Stomach (tissue), 8 donors: ENCODE measurements at regions not wholly inside any gene's neighbourhood (a gene's known extent, or its start where the extent isn't known, plus 50 kb on each side); places are given as distances from the start of the nearest gene placed in this dataset.
A peak's percentile ranks its signal among the peaks of the same experiment; 100 is the strongest.

ENCODE experiments used
- DNase-seq, 2 donors: peaks; one replicate each; pipeline versions ENCODE4 v3.0.0 to v3.0.0-alpha.2; 2013 to 2019
- H3K27ac ChIP-seq, 5 donors: fragments of 200-600 bp in 4 of 5; sonication (generic) in 4 of 5; one replicate each; pipeline ENCODE4 v1.5.1; 2013 to 2019; ENCODE audit warnings: mild to moderate bottlenecking in 1 of 5, moderate library complexity in 1 of 5
- H3K27me3 ChIP-seq, 3 donors: fragments of 200-600 bp; sonication (generic); one replicate each; pipeline ENCODE4 v1.5.1; 2017 to 2019; ENCODE audit warnings: mixed run types in 1 of 3
- H3K36me3 ChIP-seq, 4 donors: fragments of 200-600 bp; sonication (generic); 1 replicate in 3 of 4; 2 replicates in 1 of 4; pipeline ENCODE4 v1.5.1; 2016 to 2019
- H3K4me1 ChIP-seq, 4 donors: fragments of 200-600 bp; sonication (generic); one replicate each; pipeline ENCODE4 v1.5.1; 2016 to 2019
- H3K4me3 ChIP-seq, 4 donors: fragments of 200-600 bp; sonication (generic) in 3 of 4; one replicate each; pipeline ENCODE4 v1.5.1; 2016 to 2019; ENCODE audit warnings: mild to moderate bottlenecking in 1 of 4
- H3K9me3 ChIP-seq, 4 donors: fragments of 200-600 bp; sonication (generic); one replicate each; pipeline ENCODE4 v1.5.1; 2016 to 2019
- CTCF ChIP-seq, 7 experiments: fragments of 450-650 bp in 4 of 7; fragments of 200-600 bp in 3 of 7; sonication (generic) in 3 of 7; IDR thresholded peaks; one replicate each; pipeline ENCODE4 v1.5.1; 2016 to 2019; ENCODE audit warnings: antibody characterized with exemption in 7 of 7, control low read depth in 2 of 7, mild to moderate bottlenecking in 1 of 7
- EP300 ChIP-seq: sonication (generic); formaldehyde crosslinking; IDR thresholded peaks from one replicate; pipeline ENCODE4 v1.6.1; 2017; ENCODE audit warnings: antibody characterized with exemption
- POLR2A ChIP-seq, 4 donors: fragments of 450-650 bp; IDR thresholded peaks; one replicate each; pipeline ENCODE4 v1.6.1; 2016; ENCODE audit warnings: antibody characterized with exemption in 4 of 4, control low read depth in 2 of 4, mild to moderate bottlenecking in 1 of 4, moderate library complexity in 1 of 4
- POLR2AphosphoS5 ChIP-seq, 3 donors: sonication (generic); formaldehyde crosslinking; IDR thresholded peaks; one replicate each; pipeline ENCODE4 v1.6.1; 2016; ENCODE audit warnings: antibody characterized with exemption in 3 of 3
- WGBS, 5 donors: extraction: QIAGEN DNeasy Blood & Tissue Kit in 3 of 5; methylation state at CpG; one replicate each; pipeline versions ENCODE4 v1.1.5 to v1.1.7; 2013 to 2018; 5-methylcytosine and 5-hydroxymethylcytosine counted together
- intact Hi-C: fragments of 100-400 bp; cut with DNase I; formaldehyde crosslinking; loops from one replicate; pipeline ENCODE4 v1.15.1; 2023; ENCODE audit warnings: low total_unique reads
- donor health status: healthy with polysubstance abuse.
- donor health status: Bipolar disorder and iron deficiency.
- donor health status: healthy.

GRCh38 chr19:28864024-28864503 lies 348.9 kb downstream of the UQCRFS1 start:
- WGBS, 5 donors, result 38 to 61% (median 57%) methylated on average over 3 to 8 of the region's 8 CpGs
- peaks cover 0 to 36% (median 0%) of the 10 kb centered on the region in 3 donors for H3K27me3 ChIP-seq
- no peaks in the 10 kb centered on the region for H3K9me3 ChIP-seq
- intact Hi-C loops, result no loop called here
- H3K4me3 ChIP-seq, result no peak overlapping the region
- peak overlapping the region in 1 of 5 donors; percentile 37 for H3K27ac ChIP-seq
- TF ChIP-seq CTCF (IDR thresholded peaks at IDR 0.05), result no peak
- no peak for DNase-seq
- H3K36me3 ChIP-seq, result no peaks in the 10 kb centered on the region
- H3K4me1 ChIP-seq, result peaks cover 11 to 35% (median 27%) of the 10 kb centered on the region in 4 donors

GRCh38 chr19:28862238-28862637 lies 350.7 kb downstream of the UQCRFS1 start:
- Histone ChIP-seq H3K4me3 (no peak overlapping the region), H3K27ac (no peak overlapping the region), H3K36me3 (no peaks in the 10 kb centered on the region), H3K4me1 (peaks cover 11 to 35% (median 27%) of the 10 kb centered on the region in 4 donors), H3K27me3 (peaks cover 0 to 43% (median 4%) of the 10 kb centered on the region in 3 donors), H3K9me3 (no peaks in the 10 kb centered on the region)
- WGBS, 5 donors, result 32 to 44% (median 37%) methylated on average over 3 of the region's 3 CpGs
- no peak for DNase-seq
- TF ChIP-seq CTCF (IDR thresholded peaks at IDR 0.05), result no peak
- no peak for TF ChIP-seq EP300
- no peak for TF ChIP-seq POLR2A (IDR thresholded peaks at IDR 0.05)
- no peak for TF ChIP-seq POLR2AphosphoS5 (IDR thresholded peaks at IDR 0.05)
- intact Hi-C loops, result no loop called here

GRCh38 chr19:28859811-28860210 lies 353.1 kb downstream of the UQCRFS1 start:
- Histone ChIP-seq H3K9me3 (peaks cover 0 to 2% (median under 1%) of the 10 kb centered on the region in 4 donors), H3K4me1 (peaks cover 7 to 30% (median 23%) of the 10 kb centered on the region in 4 donors), H3K27me3 (peaks cover 0 to 38% (median 4%) of the 10 kb centered on the region in 3 donors), H3K4me3 (no peak overlapping the region), H3K36me3 (no peaks in the 10 kb centered on the region), H3K27ac (no peak overlapping the region)
- intact Hi-C loops, result no loop called here
- WGBS, 5 donors, result 44 to 55% (median 52%) methylated on average over 6 of the region's 6 CpGs
- no peak for TF ChIP-seq EP300
- TF ChIP-seq CTCF (IDR thresholded peaks at IDR 0.05), result no peak
- TF ChIP-seq POLR2A (IDR thresholded peaks at IDR 0.05), result no peak
- no peak for TF ChIP-seq POLR2AphosphoS5 (IDR thresholded peaks at IDR 0.05)
- no peak for DNase-seq

- Histone ChIP-seq H3K4me3 (no peak overlapping the region), H3K36me3 (no peaks in the 10 kb centered on the region), H3K27ac (no peak overlapping the region), H3K4me1 (peaks cover 0 to 21% (median 16%) of the 10 kb centered on the region in 4 donors), H3K9me3 (peaks cover 0 to 10% (median 9%) of the 10 kb centered on the region in 4 donors), H3K27me3 (peaks cover 0 to 44% (median 4%) of the 10 kb centered on the region in 3 donors)
- intact Hi-C loops, result no loop called here
- TF ChIP-seq POLR2AphosphoS5 (IDR thresholded peaks at IDR 0.05), result no peak
- no peak for TF ChIP-seq CTCF (IDR thresholded peaks at IDR 0.05)
- TF ChIP-seq POLR2A (IDR thresholded peaks at IDR 0.05), result no peak
- TF ChIP-seq EP300, result no peak
- DNase-seq, result no peak
- WGBS, 5 donors, result 45 to 62% (median 56%) methylated on average over 1 of the region's 1 CpG
Observed at GRCh38 chr19:28858933-28859332, 354.0 kb downstream of the UQCRFS1 start.
